HG03039 (cell line): ENCODE measurements at regions not wholly inside any gene's neighbourhood (a gene's known extent, or its start where the extent isn't known, plus 50 kb on each side); places are given as distances from the start of the nearest gene placed in this dataset.
"Not testable (repeated sequence)": the region's sequence is repeated elsewhere in the genome, so short reads cannot be mapped to it uniquely, and the experiment has no call there.

Experiments used
- ATAC-seq: cut with Tn5 transposase; IDR thresholded peaks from one replicate; pipeline ENCODE4 v1.9.1; 2021; ENCODE audit warnings: mild to moderate bottlenecking, moderate library complexity; ENCODE audit not compliant: unreplicated experiment

DNA sequence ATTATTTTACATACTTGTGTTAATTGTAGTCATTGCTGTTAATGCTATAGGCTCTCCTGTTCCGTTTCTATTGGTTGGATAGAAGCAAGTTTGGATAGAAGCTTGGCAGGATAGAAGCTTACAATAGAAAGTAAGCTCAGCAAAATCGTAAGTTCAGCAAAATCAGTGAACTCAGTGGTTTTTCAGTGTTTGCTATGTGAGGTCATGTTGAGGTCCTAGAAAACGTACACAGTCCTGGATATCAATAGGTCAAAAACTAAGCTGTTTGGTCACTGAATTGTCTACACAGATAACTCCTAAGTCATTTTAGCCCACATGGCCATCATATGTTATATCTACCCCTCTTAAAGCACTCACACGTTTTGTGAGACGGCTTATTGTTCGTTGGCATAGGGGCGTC, 299.4 kb downstream of the MAN2A1 start:
- no peak for ATAC-seq

DNA sequence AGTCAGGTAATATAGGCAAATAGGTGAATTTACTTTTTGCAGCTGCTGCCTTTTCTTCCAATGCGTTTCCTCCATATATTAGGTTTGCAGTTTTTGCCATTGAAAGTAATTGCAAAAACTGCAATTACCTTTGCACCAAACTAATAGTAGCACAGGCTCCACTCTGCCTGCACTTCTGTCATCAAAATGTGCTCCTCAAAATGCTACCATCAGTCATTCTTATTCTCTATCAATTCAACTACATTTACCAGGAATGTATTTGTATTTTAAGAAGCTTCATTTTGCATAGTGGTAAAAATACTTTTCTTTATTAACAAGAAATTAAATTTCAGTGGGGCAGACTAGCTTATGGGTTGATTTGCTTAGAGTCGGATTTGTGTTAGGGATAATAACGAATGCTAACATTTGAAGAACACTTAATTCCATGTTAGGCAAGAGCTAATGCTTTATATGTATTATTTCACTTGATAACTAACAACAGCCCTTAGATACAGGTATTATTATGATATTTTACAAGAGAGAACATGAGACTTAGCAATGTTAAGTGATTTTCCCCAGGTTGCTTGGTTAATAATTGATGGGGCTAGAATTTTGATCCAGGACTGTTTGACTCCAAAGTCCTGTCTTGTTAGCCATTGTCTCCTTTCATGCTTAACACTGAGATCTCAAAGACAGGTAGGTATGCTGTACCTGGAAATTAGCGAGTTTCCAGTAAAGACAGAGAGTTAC, 300.4 kb downstream of the MAN2A1 start:
- ATAC-seq: no peak

DNA sequence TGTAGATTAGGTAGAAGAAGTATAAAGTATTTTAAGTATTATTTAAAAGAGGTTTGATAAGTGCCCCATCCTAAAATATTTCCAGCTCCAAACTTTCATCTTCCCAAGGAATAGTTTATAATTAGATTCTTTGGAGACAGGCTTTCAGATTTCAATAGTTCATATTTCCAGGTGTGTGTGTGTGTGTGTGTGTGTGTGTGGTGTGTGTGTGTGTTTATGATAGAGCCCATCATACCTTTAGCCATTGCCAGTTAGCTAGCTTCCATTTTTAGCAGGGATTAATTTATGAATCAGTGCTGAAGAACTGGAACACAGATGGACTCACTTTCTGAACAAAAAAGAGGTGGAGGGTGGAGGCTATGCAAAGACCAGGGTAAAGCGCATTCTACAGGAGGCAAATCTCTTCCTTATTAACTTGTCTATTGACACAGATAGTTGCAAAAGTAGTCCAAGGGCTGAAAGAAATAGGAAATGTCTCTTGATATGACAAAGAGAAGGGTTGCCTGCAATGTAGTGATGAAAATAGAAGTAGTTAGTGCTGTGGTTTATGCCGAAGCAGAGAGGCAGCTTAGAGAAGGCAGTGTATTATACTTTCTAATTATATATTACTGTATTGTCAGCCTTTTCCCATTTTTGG, 301.1 kb downstream of the MAN2A1 start:
- no peak for ATAC-seq

DNA sequence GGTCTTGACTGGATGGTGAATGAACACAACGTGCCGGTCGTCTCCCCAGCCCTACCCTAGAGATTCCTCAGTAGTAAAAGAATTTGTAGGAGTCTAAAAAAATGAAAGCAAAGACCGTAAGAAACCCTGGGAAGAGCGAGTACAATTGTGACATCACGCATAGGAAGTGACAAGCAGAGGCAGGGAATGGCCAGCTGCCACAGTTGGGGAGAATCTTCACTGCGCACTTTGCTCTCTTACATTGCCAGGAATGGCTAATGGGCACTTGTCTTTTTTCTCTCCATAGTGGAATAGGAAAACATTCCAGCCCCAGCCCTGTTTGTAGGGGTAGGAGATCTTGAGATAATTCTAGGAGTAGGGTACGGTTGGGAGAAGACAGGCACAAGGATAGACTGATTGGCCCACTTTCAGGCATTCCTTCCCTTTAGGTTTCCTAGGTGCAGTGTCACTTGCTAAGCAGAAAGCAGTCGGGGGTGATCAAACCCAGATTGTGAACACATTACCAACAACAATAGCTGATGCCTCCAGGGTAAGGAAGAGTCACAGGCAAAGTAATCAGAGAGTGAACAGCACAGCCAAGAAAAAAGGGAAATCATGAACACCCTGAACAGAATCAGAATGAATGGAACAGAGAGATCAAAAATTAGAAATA, 302.7 kb downstream of the MAN2A1 start:
- no peak for ATAC-seq

DNA sequence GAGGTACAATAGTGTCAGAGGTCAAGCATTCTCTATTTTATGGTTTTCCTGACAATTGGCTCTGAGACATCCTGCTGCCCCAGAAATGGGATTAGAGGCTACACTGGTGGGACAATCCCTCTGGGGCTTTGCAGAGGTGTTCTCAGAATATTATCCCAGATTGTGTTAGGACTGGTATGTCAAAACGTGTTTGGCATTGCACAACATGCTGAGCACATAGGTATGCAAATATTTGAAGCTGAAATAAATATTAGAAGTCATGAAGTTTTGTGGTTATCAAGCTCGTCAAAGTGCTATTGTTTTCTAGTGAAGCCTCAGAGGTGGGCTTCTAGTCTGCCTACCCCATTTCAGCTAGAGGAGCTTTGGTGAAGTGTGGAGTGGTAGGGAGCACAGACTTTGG, 304.4 kb downstream of the MAN2A1 start:
- ATAC-seq: no peak

DNA sequence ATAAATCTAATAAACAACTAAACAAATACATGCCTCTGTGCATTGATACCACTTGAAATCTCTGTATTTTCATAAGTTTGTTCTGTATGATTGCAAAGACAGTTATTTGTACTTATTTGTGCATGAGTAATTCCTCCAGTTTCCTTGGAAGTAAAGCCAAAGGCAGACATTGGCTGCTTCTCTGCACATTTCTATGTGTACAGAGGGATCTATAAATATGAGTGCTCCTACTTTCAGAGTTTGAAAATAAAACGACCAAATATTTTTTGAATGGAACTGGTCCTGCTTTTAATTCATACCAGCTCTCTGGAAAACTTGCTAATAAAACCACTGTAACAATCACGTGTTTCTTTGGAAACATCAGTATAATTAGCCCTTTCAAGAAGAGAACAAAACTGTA, 306.5 kb downstream of the MAN2A1 start:
- no peak for ATAC-seq

DNA sequence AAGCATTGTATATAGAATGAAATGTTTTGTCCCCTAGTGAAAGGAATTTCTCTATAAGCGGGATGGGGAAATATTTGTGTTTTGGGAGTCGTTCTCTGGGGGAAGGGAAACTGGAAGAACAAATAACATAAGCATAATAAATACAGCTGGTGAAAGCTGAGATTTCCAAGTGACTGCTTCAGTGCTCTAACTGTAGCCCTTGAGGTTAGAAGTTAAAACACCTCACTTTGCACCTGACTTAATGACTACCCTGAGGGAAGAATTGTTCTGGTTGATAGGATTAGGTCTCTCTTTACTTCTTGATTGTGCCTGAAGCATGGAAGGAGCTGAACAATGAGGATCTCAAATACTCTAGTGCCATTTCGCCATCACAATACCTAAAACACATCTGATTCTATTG, 307.4 kb downstream of the MAN2A1 start:
- ATAC-seq: no peak

DNA sequence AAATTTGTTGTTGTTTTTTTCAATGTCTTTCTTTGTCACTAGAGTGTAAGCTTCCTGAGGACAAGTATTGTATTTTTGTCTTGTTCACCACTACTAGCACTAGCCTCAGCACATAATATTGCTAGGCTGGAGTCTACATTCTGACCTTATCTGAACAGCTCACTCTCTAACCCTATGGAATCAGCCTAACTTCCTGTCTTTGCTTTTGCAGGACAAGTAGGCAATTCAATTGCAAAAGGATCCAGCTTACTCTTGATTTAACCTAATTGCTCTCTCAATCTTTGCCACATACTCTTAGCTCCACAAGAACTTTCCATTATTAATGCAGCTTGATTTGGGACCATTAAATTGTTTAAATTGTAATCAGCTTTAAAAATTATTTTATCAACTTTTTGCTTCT, 308.5 kb downstream of the MAN2A1 start:
- ATAC-seq: no peak

DNA sequence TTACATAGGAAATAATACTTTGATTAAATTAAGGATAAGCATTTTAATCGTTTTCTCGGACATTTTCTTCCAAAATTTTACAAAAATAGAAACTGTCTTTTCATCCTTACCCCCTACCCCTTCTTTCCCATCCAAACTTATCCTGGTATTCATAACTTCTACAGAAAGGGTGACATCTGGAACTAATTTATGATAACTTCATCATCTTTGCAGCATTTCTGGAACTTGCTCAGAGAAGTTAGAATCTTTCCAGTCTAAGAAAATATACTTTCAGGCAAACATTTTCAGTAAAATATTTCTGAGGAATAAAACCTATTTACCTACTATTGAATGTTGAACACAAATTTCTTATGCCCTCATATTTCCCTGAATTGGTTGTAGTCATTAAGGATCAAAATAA, 309.0 kb downstream of the MAN2A1 start:
- ATAC-seq: no peak

DNA sequence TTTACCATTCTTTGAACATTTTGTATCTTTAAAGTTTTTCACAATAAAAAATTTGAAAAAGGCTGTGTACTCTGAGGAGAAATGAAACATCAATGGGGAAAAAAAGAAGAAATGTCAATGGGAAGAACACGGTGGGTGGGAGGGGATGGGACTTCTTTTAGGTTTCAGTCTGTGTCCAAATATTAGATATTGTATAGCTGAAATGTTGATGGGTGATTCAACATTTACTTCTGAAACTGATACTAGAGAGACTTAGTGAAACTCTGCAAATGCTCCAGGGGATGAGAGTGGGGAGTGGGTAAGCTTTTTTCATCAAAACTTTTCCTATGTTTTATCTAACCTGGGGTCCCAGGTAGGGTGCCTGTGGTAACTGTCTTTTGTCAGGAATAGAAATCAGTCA, 311.9 kb downstream of the MAN2A1 start:
- no peak for ATAC-seq

DNA sequence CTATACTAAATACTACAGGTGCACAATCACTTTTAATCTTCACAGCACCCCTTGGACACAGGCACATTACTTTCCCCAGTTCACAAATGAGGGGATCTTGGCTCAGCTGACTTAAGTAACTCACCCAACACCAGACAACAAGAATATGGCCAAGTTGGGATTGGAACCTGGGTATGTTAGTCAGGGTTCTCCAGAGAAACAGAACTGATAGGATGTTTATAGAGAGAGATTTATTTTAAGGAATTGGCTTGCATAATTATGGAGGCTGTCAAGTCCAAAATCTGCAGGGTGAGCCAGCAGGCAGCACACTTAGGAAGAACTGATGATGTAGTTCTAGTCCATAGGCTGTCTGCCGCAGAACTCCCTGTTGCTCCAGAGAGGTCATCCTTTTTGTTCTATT, 312.9 kb downstream of the MAN2A1 start:
- ATAC-seq: no peak

DNA sequence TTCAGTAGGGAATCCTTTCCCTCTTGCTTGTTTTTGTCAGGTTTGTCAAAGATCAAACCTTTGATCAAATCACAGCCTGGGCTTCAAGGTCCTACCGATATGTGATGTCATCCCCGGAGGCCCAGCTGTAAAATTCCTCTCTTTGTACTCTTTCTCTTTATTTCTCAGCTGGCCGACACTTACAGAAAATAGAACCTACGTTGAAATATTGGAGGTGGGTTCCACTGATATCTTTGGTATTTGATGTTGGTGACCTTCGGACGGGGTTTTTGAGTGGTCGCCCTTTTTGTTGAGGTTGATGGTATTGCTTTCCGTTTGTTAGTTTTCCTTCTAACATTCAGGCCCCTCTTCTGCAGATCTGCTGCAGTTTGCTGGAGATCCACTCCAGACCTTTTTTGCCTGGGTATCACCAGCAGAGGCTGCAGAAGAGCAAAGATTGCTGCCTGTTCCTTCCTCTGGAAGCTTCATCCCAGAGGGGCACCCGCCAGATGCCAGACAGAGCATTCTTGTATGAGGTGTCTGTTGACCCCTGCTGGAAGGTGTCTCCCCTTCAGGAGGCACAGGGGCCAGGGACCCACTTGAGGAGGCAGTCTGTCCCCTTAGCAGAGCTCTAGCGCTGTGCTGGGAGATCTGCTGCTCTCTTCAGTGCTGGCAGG, 316.3 kb downstream of the MAN2A1 start:
- not testable (repeated sequence) for ATAC-seq

DNA sequence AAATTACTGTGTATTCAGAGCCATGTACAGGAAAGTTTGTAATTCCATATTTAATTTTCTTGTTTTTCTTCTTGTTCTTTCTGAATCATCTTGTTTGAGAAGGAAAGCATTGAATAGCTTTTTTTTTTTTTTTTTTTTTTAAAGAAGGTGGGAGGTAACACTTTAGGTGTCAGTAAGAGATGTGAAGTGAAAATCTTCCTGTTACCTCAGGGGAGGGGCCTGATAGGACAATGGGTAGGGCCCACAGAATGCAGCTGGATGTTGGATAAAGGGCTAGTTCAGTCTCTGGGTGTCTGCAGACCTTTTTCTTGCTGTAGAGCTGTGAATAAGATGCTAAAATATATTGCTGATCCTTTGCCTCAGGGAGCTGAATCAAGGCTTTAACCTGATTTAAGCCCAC, 317.4 kb downstream of the MAN2A1 start:
- ATAC-seq: no peak

DNA sequence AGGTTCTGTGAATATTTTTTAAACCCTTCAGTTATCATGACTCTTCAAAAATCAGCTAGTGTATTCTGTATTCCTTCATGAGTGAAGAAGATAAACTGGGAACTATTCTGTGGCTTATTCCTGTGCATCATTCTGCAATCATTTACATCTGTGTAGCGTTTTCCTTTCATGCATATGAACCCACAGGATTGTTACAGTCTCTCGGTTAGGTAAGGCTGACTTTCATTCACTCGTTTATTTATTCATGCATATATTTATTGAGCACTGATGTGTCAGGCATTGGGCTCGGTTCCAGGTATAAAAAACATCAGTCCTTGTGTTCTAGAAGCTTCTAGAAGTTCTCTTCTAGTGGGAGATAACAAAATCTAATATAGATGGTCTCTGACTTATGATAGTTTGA, 318.4 kb downstream of the MAN2A1 start:
- ATAC-seq: no peak

DNA sequence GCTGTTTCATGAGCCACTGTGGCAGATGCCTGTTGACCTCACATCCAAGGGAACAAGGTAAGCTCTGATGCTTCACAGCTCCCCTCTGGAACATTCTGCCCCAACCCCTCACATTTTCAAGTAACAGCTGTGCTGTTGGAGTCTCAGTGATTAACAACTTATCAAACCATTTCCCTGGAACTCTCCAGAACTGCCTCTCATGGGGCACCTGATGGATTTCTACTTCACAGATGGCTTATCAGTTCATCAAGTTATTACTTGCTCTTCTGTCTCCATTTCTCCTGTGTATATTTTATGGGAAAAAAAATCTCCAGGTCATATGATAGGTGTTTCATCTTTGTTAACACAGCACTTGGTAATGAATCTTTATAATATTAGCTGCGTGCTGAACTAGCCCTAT, 322.4 kb downstream of the MAN2A1 start:
- ATAC-seq: no peak

DNA sequence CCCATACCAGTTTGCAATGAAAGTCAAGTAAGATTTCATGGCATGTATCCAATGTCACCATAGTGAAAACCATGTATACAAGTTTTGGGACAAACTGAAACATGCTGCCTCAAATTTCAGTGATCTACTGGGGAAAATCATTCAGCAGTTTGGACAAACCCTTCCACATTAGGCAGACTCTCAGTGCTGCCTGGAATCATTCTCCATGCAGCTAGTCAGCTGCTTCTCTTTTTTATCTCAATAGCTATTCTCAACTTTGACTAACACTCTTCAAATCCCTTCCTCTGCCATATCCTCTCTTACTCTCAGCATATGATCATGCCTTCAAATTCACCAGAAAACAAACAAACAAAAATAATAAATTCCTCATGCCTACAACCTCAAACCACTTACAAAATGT, 323.3 kb downstream of the MAN2A1 start:
- no peak for ATAC-seq

DNA sequence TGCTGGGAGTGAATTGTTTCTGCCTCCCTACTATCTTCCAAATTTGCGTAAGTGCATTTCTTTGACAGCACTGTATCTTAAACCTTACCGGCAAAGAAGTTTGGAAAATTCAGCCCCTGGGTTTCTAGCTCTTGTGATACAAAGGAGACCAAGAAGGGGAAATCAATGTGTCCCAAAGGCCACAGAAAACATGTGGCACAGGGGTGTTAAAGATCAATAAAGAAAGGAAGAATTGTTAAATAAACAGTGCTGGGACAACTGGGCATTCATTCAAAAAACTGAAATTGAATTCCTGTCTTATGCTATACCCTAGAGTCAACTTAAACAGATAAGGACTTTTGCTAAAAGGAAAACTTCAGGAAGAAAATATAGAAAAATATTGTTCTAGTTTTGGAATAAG, 328.1 kb downstream of the MAN2A1 start:
- ATAC-seq: no peak

DNA sequence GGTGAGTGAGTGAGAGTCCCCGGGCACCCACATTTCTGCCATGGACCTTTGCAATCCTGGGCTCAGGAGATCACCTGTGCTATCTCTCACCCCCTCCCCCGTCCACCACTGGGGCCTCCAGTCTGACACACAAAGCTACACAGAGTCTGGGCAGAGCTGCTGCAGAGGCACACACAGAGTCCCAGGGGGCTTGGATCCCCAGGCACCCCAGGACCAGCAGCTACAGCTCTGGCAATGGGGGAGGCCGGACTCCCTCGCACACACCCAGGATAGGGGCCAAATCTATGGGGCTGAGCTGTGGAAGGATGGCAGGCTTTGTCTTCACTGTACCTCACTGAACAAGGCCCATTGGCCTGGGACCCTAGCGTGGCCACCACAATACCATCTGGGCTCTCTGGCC, 328.8 kb downstream of the MAN2A1 start:
- no peak for ATAC-seq

DNA sequence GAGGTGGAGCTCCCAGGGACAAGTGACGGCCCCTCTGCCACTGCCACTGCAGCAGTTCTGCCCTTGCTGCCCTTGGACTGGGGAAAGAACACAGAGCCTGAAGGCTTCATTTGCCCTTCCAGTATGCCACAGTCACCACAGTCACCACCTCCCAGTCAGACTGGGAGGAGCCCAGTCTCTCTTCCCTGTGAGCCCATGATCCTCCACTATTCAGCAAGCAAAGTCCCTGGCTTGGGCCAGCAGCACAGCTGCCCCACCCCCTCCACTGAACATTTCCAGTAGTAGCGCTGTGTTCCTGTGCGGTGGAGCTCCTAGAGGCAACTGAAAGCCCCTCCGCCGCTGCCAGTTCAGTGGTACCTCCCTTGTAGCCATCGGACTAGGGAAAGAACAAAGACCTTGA, 329.4 kb downstream of the MAN2A1 start:
- ATAC-seq: no peak

DNA sequence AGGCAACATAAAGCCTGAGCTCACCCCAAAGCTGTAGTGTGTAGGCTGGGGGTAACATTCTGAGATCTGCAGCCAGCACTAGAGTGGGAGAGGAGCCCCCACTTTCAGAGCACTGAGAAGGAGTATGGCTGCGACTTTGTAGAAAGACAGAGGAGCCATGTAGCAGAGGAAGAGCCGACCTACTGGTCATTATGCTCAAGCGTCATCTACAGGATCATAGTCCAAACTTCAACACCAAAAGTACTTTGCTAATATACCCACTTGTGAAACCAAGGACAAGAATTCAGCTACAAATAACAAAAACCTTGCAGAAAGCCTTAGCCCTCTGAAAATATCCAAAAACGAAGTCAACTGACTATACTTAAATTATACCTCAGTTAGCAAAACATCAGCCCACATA, 330.1 kb downstream of the MAN2A1 start:
- no peak for ATAC-seq

DNA sequence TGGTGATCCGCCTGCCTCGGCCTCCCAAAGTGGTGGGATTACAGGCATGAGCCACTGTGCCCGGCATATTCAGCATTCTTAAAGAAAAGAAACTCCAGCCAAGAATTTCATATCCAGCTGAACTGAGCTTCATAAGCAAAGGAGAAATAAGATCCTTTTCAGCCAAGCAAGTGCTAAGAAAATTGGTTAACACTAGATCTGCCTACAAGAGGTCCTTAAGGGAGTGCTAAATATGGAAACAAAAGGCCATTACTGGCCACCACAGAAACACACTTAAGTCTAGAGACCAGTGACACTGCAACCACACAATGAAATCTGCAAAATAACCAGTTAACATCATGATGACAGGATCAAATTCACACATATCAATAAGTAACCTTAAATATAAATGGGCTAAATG, 331.5 kb downstream of the MAN2A1 start:
- no peak for ATAC-seq

DNA sequence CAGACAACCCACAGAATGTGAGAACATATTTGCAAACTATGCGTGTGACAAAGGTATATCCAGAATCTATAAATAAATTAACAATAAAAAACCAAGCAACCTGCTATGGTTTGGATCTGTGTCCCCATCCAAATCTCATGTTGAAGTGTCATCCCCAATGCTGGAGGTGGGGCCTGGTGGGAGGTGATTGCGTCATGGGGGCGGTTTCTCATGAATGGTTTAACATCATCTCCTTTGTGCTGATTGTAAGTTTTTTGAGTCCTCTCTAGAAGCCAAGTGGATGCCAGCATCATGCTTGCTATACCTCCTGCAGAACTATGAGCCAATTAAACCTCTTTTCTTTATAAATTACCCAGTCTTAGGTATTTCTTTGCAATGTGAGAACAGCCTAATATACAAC, 335.4 kb downstream of the MAN2A1 start:
- no peak for ATAC-seq
